GM19025 (cell line): ENCODE measurements at regions not wholly inside any gene's neighbourhood (a gene's known extent, or its start where the extent isn't known, plus 50 kb on each side); places are given as distances from the start of the nearest gene placed in this dataset.
"Not testable (repeated sequence)": the region's sequence is repeated elsewhere in the genome, so short reads cannot be mapped to it uniquely, and the experiment has no call there.

ENCODE experiments used
- ATAC-seq: cut with Tn5 transposase; IDR thresholded peaks from one replicate; pipeline ENCODE4 v1.9.1; 2021; ENCODE audit warnings: mild to moderate bottlenecking, low read depth, moderate library complexity; ENCODE audit not compliant: unreplicated experiment

DNA sequence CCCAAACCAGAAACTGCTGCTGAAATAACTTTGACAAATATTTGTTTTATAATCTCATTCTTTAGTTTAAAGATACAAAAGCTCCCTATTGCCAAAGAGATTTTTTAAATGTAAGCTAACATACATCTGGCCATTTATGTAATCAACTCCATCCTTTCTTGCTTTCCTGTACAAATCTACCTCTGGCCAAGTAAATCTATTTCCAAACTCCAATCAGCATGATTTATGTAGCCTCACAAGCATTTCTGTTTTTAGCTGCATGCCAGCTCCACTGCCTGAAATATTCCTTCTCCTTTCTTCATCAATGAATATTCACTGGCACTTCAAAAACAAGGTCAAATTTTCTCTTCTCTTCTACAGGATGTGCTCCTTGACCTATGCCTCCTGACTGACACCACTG is 80.0 kb downstream of the SHOX2 start:
- no peak for ATAC-seq

GRCh38 chr3:158019897-158020296 is 86.3 kb downstream of the SHOX2 start:
- ATAC-seq = not testable (repeated sequence)

- ATAC-seq = no peak
Observed at GRCh38 chr3:158018462-158018861, 87.8 kb downstream of the SHOX2 start.

- no peak for ATAC-seq
Observed at GRCh38 chr3:158012901-158013300, 93.3 kb downstream of the SHOX2 start.

- no peak for ATAC-seq
Observed at GRCh38 chr3:158005391-158006100, 100.7 kb downstream of the SHOX2 start.

GRCh38 chr3:157999246-157999645 is 107.0 kb downstream of the SHOX2 start:
- no peak for ATAC-seq

DNA sequence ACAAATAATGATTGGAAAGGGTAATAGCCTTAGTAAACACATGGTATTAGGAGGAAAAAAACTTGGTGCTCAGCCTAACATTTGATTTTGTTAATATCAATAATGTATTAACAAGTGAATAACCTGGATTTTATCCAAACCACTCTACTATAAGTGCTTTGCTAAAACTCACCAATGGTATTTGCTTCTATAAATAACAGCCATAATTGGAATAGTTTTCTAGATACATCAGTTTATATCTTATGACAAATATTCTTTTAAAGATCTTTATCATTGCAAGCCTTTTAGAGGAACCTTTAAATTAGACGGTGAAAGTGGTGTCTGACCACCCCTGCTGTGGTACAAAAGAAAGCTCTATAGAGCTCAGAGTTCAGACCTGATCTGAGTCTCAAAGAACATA is 123.9 kb downstream of the SHOX2 start:
- ATAC-seq = no peak

DNA sequence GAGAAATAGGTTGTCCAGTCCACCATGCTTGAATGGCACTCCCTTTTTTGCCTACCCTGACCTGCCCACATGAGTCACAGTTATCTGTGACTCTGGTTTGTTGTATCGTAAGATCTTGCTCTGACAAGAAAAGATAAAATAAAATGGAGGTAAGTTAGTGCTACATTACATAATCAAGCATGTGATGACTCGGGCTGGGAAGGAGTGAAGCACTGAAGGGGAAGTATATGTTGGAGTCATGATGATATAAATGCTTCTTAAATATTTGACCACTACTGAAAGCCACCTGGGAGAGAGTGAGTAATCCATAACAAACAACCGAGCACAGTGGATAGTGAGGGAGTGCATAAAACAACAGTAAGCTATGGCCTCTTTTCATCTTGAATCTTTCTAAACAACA is 124.4 kb downstream of the SHOX2 start:
- ATAC-seq = no peak

GRCh38 chr3:157979022-157979421 is 127.2 kb downstream of the SHOX2 start:
- no peak for ATAC-seq

DNA sequence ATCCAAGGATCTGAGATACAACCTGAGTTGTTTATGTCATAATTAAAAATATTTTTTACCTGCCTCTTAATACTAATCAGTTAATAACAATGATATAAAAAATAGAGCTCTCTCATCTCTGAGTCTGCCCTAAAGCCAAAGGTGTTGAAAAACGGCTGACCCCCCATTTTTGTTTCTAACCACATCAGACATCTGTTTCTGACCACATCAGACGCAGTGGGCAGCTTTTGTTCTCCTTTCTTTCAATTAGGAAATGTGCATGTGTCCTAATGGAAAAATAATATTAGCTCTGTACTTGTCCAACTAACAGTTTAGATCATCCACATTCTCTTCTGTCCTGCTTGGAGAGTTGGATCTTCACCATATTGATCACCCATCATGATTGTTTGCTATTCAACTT is 144.6 kb downstream of the SHOX2 start:
- ATAC-seq = no peak

DNA sequence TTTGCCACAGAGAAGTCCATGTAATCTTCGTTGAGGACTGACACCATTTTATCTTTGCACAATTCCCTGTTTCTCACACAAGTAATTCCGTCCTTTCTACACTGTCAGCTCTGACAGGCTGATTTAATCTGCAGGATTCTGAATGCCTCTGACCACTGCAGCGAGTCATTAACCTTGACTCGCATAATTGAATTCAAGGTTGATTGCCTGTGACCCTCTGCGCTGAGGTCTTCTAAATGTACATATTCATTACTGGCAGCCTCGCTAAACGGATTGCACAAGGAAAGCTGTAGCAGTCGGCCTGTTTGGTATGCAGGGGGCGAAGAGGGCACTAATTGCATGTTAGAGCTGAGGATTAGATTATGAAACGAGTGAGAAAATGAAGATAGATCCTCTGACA is 147.8 kb downstream of the SHOX2 start:
- no peak for ATAC-seq

GRCh38 chr3:157956850-157957249 is 149.4 kb downstream of the SHOX2 start:
- no peak for ATAC-seq

DNA sequence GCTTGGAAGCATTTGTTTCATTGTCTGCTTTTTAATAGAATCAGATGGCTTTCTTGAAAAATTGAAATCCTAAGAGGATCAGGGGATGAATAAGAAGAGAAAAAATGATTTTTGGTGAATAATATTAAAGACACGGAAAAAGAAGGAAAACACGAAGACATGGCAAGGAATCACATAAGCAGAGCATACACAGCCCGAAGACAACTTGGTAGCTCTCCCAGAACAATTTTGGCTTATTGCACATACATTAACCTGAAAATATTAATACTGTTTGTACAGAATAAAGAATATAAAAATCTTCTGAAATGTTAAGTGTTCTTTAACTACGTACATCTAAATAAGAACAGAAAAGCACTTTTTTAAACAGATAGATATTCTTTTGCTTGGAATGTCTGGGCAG is 150.0 kb downstream of the SHOX2 start:
- ATAC-seq = no peak

- ATAC-seq = no peak
Observed at GRCh38 chr3:157953565-157953964, 152.7 kb downstream of the SHOX2 start.

GRCh38 chr3:157948605-157949383 is 157.4 kb downstream of the SHOX2 start:
- no peak for ATAC-seq

DNA sequence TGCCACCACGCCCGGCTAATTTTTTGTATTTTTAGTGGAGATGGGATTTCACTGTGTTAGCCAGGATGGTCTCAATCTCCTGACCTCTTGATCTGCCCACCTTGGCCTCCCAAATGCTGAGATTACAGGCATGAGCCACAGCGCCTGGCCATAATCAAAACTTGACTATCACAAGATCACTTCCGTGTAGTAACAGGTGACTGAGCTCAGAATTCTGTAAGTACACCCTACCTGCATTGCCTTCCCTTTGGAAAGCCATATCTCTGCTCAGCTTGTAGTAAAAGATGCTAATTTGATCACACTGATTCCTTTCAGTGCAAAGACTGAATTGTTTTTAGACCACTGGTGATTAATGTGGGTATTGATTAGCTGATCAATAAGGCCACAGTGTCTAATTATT is 167.1 kb downstream of the SHOX2 start:
- no peak for ATAC-seq

DNA sequence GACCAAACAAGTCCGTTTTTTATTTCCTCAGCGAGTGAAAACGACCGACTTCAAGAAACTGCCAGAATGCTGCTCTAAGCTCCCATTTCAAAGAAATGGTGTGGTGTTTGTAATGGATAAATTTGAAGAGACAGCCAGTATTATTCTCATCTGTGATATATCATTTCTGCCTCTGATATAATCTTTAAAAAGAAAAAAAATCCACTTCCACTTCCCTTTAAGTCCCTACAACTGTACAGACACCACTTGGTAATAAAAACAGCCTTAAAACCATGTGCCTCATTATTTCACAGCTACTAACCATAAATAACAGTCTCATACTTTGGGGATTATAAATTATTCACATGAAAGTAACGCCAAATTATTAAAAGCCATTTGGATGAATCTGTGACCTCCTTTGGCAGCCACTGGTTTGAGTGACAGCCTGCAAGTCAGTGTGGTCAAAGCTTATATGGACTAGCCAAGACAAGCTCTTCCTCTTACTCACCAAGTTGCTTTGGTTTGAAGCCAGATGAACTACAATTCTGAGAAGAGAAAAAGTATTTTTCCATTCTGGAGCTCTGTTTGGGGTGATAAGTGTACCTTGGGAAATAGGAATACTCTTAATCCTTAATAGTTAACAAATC is 168.0 kb downstream of the SHOX2 start:
- ATAC-seq = no peak

- ATAC-seq = no peak
Observed at GRCh38 chr3:157931517-157931916, 174.7 kb downstream of the SHOX2 start.

DNA sequence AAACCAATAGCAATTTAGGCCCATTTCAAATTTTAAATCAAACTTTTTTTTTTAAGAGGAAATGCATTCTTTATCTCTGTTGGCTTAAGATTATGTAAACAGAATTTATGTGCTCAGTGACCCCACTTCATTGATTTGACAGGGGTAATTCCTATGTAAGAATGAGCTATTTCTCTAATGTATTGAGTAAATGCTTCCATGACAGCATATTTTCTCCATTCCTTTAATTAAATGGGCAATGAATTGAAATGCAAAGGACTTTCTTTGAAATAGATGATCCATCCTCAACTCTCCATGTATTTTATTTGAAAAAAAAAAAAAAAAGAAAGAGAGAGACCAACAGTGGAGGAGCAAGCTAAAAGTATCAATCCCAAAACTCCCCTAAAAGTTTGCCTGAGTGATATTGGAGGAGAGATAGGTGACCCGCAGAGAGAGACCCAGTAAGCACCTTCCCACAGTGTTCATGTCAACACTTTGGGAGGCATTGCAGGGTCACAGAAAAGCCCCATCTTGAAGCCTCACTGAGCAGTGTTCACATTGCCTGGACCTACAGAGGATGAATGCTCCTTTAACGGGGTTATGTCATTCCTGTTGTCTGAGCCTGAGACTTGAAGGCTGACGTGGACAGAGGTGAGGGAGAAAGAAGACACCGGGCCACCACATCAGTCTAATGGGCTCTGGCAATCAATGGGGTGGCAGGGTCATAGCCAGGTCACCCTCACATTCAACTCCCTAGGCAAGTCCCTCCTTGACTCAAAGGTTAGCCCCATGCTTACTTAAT is 176.0 kb downstream of the SHOX2 start:
- no peak for ATAC-seq

DNA sequence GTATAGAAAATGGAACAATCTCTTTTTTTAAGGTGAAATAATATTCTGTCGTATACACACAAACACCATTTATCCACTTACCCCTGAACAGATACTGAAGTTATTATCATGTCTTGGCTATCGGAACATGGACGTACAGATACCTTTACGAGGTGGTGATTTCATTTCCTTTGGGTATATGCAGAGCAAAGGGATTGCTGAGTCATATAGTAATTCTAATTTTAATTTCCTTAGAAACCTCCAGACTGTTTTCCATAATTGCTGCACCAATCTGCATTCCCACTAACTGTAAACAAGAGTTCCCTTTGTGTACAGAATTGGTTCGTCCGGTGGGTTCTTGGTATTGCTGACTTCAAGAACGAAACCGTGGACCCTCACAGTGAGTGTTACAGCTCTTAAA is 179.4 kb downstream of the SHOX2 start:
- ATAC-seq = no peak

DNA sequence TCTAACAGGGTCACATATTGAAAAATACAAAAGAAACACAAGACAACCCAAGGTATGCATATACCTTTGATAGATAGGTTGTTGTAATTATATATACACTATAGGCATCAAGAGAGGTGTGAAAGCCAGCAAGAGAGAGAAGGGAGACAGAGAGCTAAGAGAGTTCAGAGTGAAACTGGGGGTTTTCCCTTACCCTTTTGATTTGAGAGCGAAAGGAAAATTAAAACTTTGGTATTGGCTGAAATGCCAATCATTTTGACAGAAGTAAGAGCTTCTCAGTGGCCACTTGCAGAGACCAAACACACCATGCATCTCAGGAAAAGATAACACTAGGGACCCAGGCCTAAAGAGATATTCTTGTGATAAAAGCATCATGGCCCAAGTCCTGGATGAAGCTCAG is 183.6 kb downstream of the SHOX2 start:
- ATAC-seq = peak; percentile 76
